Keratinocyte (primary cell): ENCODE measurements at regions not wholly inside any gene's neighbourhood (a gene's known extent, or its start where the extent isn't known, plus 50 kb on each side); places are given as distances from the start of the nearest gene placed in this dataset.

Source experiments
- DNase-seq: peaks from one replicate; pipeline ENCODE4 v3.0.0-alpha.2; 2011; ENCODE audit warnings: low read depth, missing footprints, low spot score
- FAIRE-seq: peaks from 2 replicates; lab custom pipeline; 2011; peaks lifted over from hg19 to GRCh38; lab: Jason Lieb, UNC
- H2AFZ ChIP-seq: 2 replicates; pipeline ENCODE4 v1.6.0; 2012; ENCODE audit warnings: low read length, control low read depth, inconsistent platforms; ENCODE audit not compliant: control insufficient read depth
- H3K27ac ChIP-seq: 2 replicates; pipeline ENCODE4 v1.5.1; 2011; ENCODE audit warnings: low read length; ENCODE audit not compliant: control insufficient read depth, insufficient read depth
- H3K27me3 ChIP-seq: 3 replicates; pipeline ENCODE4 v1.6.0; 2011; ENCODE audit warnings: low read length; ENCODE audit not compliant: control insufficient read depth, insufficient read depth; ENCODE audit errors: extremely low read depth
- H3K36me3 ChIP-seq, 2 experiments: 2 replicates in 1 of 2; 3 replicates in 1 of 2; pipeline ENCODE4 v1.5.1; 2011; ENCODE audit warnings: low read length in 2 of 2, mild to moderate bottlenecking in 1 of 2; ENCODE audit not compliant: control insufficient read depth in 2 of 2, insufficient read depth in 2 of 2; ENCODE audit errors: extremely low read depth in 1 of 2
- H3K4me1 ChIP-seq: 3 replicates; pipeline ENCODE4 v1.5.1; 2011; ENCODE audit warnings: low read length; ENCODE audit not compliant: control insufficient read depth, insufficient read depth; ENCODE audit errors: extremely low read depth
- H3K4me2 ChIP-seq: 3 replicates; pipeline ENCODE4 v1.6.0; 2011; ENCODE audit warnings: low read depth, low read length; ENCODE audit not compliant: control insufficient read depth, insufficient read depth; ENCODE audit errors: extremely low read depth
- H3K4me3 ChIP-seq, 3 experiments: fragments of 200-600 bp in 1 of 3; sonication (generic) in 1 of 3; 2 replicates in 2 of 3; 3 replicates in 1 of 3; pipeline ENCODE4 v1.5.1; 2011 to 2016; ENCODE audit warnings: low read length in 3 of 3, mild to moderate bottlenecking in 3 of 3, control low read depth in 2 of 3, inconsistent platforms in 1 of 3, low read depth in 1 of 3, mixed read lengths in 1 of 3, mixed run types in 1 of 3, moderate library complexity in 1 of 3; ENCODE audit not compliant: control insufficient read depth in 2 of 3, insufficient read depth in 2 of 3; ENCODE audit errors: extremely low read depth in 1 of 3
- H3K79me2 ChIP-seq: 2 replicates; pipeline ENCODE4 v1.6.0; 2012; ENCODE audit warnings: low read length; ENCODE audit not compliant: control insufficient read depth, insufficient read depth
- H3K9ac ChIP-seq: 3 replicates; pipeline ENCODE4 v1.6.0; 2011; ENCODE audit warnings: low read length; ENCODE audit not compliant: control insufficient read depth, insufficient read depth; ENCODE audit errors: extremely low read depth
- H3K9me1 ChIP-seq: 3 replicates; pipeline ENCODE4 v1.6.0; 2011; ENCODE audit warnings: low read length; ENCODE audit not compliant: control insufficient read depth, insufficient read depth; ENCODE audit errors: extremely low read depth
- H3K9me3 ChIP-seq: 2 replicates; pipeline ENCODE4 v1.5.1; 2012; ENCODE audit warnings: low read depth, low read length; ENCODE audit not compliant: control insufficient read depth
- H4K20me1 ChIP-seq: 3 replicates; pipeline ENCODE4 v1.6.0; 2011; ENCODE audit warnings: low read length; ENCODE audit not compliant: control insufficient read depth, insufficient read depth; ENCODE audit errors: extremely low read depth
- EZH2 ChIP-seq: IDR thresholded peaks from one replicate; pipeline ENCODE4 v1.6.1; 2012; ENCODE audit warnings: inconsistent platforms, mild to moderate bottlenecking, low read length, moderate library complexity
- dilution Hi-C: fragments of 300-500 bp; cut with MboI; formaldehyde crosslinking; loops from one replicate; pipeline ENCODE4 v1.7.0; 2020; ENCODE audit warnings: low sequenced_read_pairs; ENCODE audit not compliant: extremely low pct_ligation_motif_present
- TF ChIP-seq, protein P1 (sequence below), 3 experiments: IDR thresholded peaks in 1 of 3; conservative IDR thresholded peaks in 1 of 3; optimal IDR thresholded peaks in 1 of 3; 2 replicates in 2 of 3; 3 replicates in 1 of 3; pipeline versions ENCODE3 to v1.5.1; 2011; ENCODE audit warnings: low read length in 3 of 3, mild to moderate bottlenecking in 3 of 3, moderate library complexity in 2 of 3, control low read depth in 1 of 3, inconsistent platforms in 1 of 3; ENCODE audit not compliant: insufficient read depth in 2 of 3; ENCODE audit errors: extremely low read depth in 1 of 3

DNA sequence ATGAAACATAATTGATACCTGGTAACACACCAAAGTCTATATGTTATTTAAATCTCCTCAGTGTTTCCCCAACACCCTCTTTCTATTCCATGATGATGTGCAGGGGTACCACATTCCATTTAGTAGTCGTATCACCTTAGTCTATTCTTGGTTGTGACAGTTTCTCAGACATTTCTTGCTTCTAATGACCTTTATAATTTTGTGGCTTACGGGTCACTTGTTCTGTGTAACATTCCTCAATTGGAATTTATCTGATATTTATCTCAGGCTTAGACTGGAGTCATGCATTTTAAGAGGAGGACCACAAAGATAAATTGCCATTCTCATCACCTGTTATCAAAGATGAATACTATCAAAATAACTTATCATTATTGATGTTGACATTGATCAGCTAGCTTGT, 679.6 kb downstream of the USP25 start:
- Histone ChIP-seq H4K20me1 (no peaks in the 10 kb centered on the region), H2AFZ (no peak overlapping the region), H3K36me3 (no peaks in the 10 kb centered on the region), H3K27ac (no peak overlapping the region), H3K9me1 (no peaks in the 10 kb centered on the region), H3K4me3 (no peak overlapping the region), H3K27me3 (no peaks in the 10 kb centered on the region), H3K9ac (no peak overlapping the region), H3K9me3 (no peaks in the 10 kb centered on the region), H3K4me2 (no peak overlapping the region), H3K79me2 (no peaks in the 10 kb centered on the region), H3K4me1 (no peaks in the 10 kb centered on the region)
- dilution Hi-C loops, result no loop called here
- TF ChIP-seq EZH2, result no peak
- TF ChIP-seq, protein P1, sequence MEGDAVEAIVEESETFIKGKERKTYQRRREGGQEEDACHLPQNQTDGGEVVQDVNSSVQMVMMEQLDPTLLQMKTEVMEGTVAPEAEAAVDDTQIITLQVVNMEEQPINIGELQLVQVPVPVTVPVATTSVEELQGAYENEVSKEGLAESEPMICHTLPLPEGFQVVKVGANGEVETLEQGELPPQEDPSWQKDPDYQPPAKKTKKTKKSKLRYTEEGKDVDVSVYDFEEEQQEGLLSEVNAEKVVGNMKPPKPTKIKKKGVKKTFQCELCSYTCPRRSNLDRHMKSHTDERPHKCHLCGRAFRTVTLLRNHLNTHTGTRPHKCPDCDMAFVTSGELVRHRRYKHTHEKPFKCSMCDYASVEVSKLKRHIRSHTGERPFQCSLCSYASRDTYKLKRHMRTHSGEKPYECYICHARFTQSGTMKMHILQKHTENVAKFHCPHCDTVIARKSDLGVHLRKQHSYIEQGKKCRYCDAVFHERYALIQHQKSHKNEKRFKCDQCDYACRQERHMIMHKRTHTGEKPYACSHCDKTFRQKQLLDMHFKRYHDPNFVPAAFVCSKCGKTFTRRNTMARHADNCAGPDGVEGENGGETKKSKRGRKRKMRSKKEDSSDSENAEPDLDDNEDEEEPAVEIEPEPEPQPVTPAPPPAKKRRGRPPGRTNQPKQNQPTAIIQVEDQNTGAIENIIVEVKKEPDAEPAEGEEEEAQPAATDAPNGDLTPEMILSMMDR (optimal IDR thresholded peaks at IDR 0.05 in 1 of 3, IDR thresholded peaks at IDR 0.05 in 1 of 3, conservative IDR thresholded peaks at IDR 0.05 in 1 of 3; ENCODE audit: extremely low read depth in 1 of 3, insufficient read depth in 2 of 3, low read length in 3 of 3), result no peak
- no peak for FAIRE-seq
- DNase-seq, result no peak

DNA sequence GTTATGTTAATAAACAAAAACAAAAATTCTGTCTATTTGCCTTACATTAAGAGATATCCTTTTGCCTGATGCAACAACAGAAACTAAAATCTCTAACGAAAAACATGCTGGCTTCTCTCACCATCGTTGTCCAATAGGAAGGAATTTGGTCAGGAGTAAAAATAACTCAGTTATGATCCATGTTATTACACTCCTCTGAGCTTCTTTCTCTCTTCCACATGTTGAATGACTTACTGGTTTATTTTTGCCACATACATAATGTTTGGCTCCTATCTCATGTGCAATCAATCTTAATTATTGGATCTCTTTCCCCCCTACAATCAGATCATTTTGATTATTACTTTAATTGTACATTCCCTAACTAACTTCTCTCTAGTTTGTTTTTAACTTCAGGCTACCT, 688.4 kb downstream of the USP25 start:
- Histone ChIP-seq H3K79me2 (no peaks in the 10 kb centered on the region), H3K4me2 (no peak overlapping the region), H3K9me1 (no peaks in the 10 kb centered on the region), H3K4me3 (no peak overlapping the region), H4K20me1 (no peaks in the 10 kb centered on the region), H3K36me3 (no peaks in the 10 kb centered on the region), H3K27ac (no peak overlapping the region), H3K27me3 (no peaks in the 10 kb centered on the region), H2AFZ (no peak overlapping the region), H3K9ac (no peak overlapping the region), H3K9me3 (no peaks in the 10 kb centered on the region), H3K4me1 (peaks cover 6% of the 10 kb centered on the region)
- no peak for TF ChIP-seq EZH2
- DNase-seq (no peak), FAIRE-seq (peak; percentile 20)
- dilution Hi-C loops, result no loop called here

DNA sequence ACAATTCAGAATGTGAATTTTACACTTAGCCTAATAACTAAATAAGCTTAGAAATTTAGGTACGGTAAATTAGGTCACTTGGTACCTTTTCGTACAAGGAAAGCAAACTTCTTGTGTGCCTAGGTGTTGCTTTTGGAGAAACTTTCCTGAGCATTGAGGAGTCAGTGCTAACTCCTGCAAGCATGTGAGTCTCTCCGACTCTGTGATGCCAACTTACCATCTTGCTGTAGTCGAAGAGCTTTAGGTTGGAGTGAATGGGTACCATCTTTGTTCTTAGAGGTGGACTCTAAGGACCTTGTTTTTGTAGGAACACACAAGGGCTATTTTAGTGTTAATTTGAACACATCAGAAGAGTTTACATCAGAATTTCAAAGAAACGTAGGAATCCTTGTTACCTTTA, 688.9 kb downstream of the USP25 start:
- H4K20me1 ChIP-seq, result no peaks in the 10 kb centered on the region
- H3K9me1 ChIP-seq, result no peaks in the 10 kb centered on the region
- H3K27ac ChIP-seq, result no peak overlapping the region
- no peaks in the 10 kb centered on the region for H3K36me3 ChIP-seq
- no peaks in the 10 kb centered on the region for H3K9me3 ChIP-seq
- H3K79me2 ChIP-seq, result no peaks in the 10 kb centered on the region
- H3K4me1 ChIP-seq, result peaks cover 6% of the 10 kb centered on the region
- no peak overlapping the region for H3K9ac ChIP-seq
- DNase-seq, result no peak
- dilution Hi-C loops, result no loop called here
- H3K27me3 ChIP-seq, result no peaks in the 10 kb centered on the region
- TF ChIP-seq, protein P1 (optimal IDR thresholded peaks at IDR 0.05 in 1 of 3, IDR thresholded peaks at IDR 0.05 in 1 of 3, conservative IDR thresholded peaks at IDR 0.05 in 1 of 3; ENCODE audit: extremely low read depth in 1 of 3, insufficient read depth in 2 of 3, low read length in 3 of 3), result no peak
- TF ChIP-seq EZH2, result no peak
- no peak overlapping the region for H2AFZ ChIP-seq
- no peak for FAIRE-seq
- H3K4me2 ChIP-seq, result no peak overlapping the region
- no peak overlapping the region for H3K4me3 ChIP-seq
